PC-9 (cell line): ENCODE measurements at regions not wholly inside any gene's neighbourhood (a gene's known extent, or its start where the extent isn't known, plus 50 kb on each side); places are given as distances from the start of the nearest gene placed in this dataset.

ENCODE experiments used
- CTCF ChIP-seq: fragments of 200-600 bp; sonication (generic); conservative IDR thresholded peaks from 2 replicates; pipeline ENCODE4 v1.6.1; 2017; ENCODE audit warnings: mixed run types, antibody characterized with exemption, mild to moderate bottlenecking, moderate library complexity
- EZH2 ChIP-seq: fragments of 200-600 bp; sonication (generic); IDR thresholded peaks from 2 replicates; pipeline ENCODE4 v1.8.0; 2017; ENCODE audit warnings: antibody characterized with exemption, low read depth

- TF ChIP-seq CTCF (no peak), EZH2 (no peak)
Observed at GRCh38 chr12:98074286-98074685, 441.1 kb upstream of the TMPO start.
